ENCODE measurements at regions not wholly inside any gene's neighbourhood (a gene's known extent, or its start where the extent isn't known, plus 50 kb on each side); places are given as distances from the start of the nearest gene placed in this dataset.
"Not testable (repeated sequence)": the region's sequence is repeated elsewhere in the genome, so short reads cannot be mapped to it uniquely, and the experiment has no call there.

- H3K27ac ChIP-seq; H3K9me3 ChIP-seq; DNase-seq; H3K4me3 ChIP-seq (replicated peaks in 1 of 3); H3K27me3 ChIP-seq; intact Hi-C loops (cut with DNase I); H3K36me3 ChIP-seq: not testable (repeated sequence)
- 87% methylated on average over 26 of the region's 43 CpGs; no CpG with 5 or more reads in 1 of the 2 donors for WGBS, 2 donors
- peaks cover 4 to 16% of the 10 kb centered on the region in 2 donors for H3K4me1 ChIP-seq
Measured at GRCh38 chr12:10453-10852, 56.1 kb upstream of the IQSEC3 start.

GRCh38 chr12:10879-11812 is 55.4 kb upstream of the IQSEC3 start:
- DNase-seq: peak in 1 of 2 donors; percentile 16
- H3K27me3 ChIP-seq; H3K27ac ChIP-seq; intact Hi-C loops (cut with DNase I); H3K36me3 ChIP-seq; H3K4me3 ChIP-seq (replicated peaks in 1 of 3); H3K9me3 ChIP-seq: not testable (repeated sequence)
- peaks cover 4 to 16% of the 10 kb centered on the region in 2 donors for H3K4me1 ChIP-seq
- 68% methylated on average over 27 of the region's 81 CpGs; no CpG with 5 or more reads in 1 of the 2 donors for WGBS, 2 donors

DNA sequence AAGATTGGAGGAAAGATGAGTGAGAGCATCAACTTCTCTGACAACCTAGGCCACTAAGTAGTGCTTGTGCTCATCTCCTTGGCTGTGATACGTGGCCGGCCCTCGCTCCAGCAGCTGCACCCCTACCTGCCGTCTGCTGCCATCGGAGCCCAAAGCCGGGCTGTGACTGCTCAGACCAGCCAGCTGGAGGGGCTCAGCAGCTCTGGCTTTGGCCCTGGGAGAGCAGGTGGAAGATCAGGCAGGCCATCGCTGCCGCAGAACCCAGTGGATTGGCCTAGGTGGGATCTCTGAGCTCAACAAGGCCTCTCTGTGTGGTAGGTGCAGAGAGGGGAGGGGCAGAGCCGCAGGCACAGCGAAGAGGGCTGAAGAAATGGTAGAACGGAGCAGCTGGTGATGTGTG is 54.3 kb upstream of the IQSEC3 start:
- DNase-seq; H3K36me3 ChIP-seq; H3K4me3 ChIP-seq (replicated peaks in 1 of 3); H3K9me3 ChIP-seq; intact Hi-C loops (cut with DNase I); H3K27ac ChIP-seq; H3K27me3 ChIP-seq: not testable (repeated sequence)
- WGBS, 2 donors: 91 to 93% methylated on average over 7 to 11 of the region's 11 CpGs
- peaks cover 4 to 16% of the 10 kb centered on the region in 2 donors for H3K4me1 ChIP-seq

GRCh38 chr12:12725-13640 is 53.6 kb upstream of the IQSEC3 start:
- H3K27ac ChIP-seq: peak overlapping the region in 1 of 3 donors; percentile 41
- H3K4me1 ChIP-seq: peaks cover 4 to 16% of the 10 kb centered on the region in 2 donors
- DNase-seq; H3K36me3 ChIP-seq; H3K4me3 ChIP-seq (replicated peaks in 1 of 3); H3K27me3 ChIP-seq; H3K9me3 ChIP-seq; intact Hi-C loops (cut with DNase I): not testable (repeated sequence)
- WGBS, 2 donors: 73 to 78% methylated on average over 13 to 16 of the region's 16 CpGs

DNA sequence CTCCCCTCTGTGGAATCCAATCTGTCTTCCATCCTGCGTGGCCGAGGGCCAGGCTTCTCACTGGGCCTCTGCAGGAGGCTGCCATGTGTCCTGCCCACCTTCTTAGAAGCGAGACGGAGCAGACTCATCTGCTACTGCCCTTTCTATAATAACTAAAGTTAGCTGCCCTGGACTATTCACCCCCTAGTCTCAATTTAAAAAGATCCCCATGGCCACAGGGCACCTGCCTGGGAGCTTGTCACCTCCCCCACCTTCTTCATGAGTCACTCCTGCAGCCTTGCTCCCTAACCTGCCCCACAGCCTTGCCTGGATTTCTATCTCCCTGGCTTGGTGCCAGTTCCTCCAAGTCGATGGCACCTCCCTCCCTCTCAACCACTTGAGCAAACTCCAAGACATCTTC is 52.7 kb upstream of the IQSEC3 start:
- WGBS, 2 donors: 48 to 55% methylated on average over 2 to 5 of the region's 5 CpGs
- Histone ChIP-seq H3K27ac (peak overlapping the region in 2 of 3 donors; percentile 41 to 55), H3K4me1 (peaks cover 4 to 16% of the 10 kb centered on the region in 2 donors)
- H3K4me3 ChIP-seq (replicated peaks in 1 of 3); intact Hi-C loops (cut with DNase I); H3K36me3 ChIP-seq; H3K27me3 ChIP-seq; H3K9me3 ChIP-seq: not testable (repeated sequence)
- peak; percentile 66 to 77 for DNase-seq

DNA sequence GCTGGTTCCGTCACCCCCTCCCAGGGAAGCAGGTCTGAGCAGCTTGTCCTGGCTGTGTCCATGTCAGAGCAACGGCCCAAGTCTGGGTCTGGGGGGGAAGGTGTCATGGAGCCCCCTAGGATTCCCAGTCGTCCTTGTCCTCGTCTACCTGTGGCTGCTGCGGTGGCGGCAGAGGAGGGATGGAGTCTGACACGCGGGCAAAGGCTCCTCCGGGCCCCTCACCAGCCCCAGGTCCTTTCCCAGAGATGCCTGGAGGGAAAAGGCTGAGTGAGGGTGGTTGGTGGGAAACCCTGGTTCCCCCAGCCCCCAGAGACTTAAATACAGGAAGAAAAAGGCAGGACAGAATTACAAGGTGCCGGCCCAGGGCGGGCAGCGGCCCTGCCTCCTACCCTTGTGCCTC is 51.9 kb upstream of the IQSEC3 start:
- intact Hi-C loops (cut with DNase I); H3K27me3 ChIP-seq; H3K36me3 ChIP-seq; H3K4me3 ChIP-seq (replicated peaks in 1 of 3); H3K27ac ChIP-seq; H3K9me3 ChIP-seq; DNase-seq: not testable (repeated sequence)
- 67 to 76% methylated on average over 4 to 8 of the region's 12 CpGs for WGBS, 2 donors
- H3K4me1 ChIP-seq: peaks cover 4 to 16% of the 10 kb centered on the region in 2 donors

- H3K27me3 ChIP-seq; DNase-seq; H3K36me3 ChIP-seq; intact Hi-C loops (cut with DNase I); H3K27ac ChIP-seq; H3K4me3 ChIP-seq (replicated peaks in 1 of 3); H3K9me3 ChIP-seq: not testable (repeated sequence)
- peaks cover 4 to 16% of the 10 kb centered on the region in 2 donors for H3K4me1 ChIP-seq
- no CpG with 5 or more reads among the region's 9 CpGs for WGBS, 2 donors
Measured at GRCh38 chr12:15381-15780, 51.2 kb upstream of the IQSEC3 start.

- H3K9me3 ChIP-seq; H3K27me3 ChIP-seq; H3K4me3 ChIP-seq (replicated peaks in 1 of 3); H3K27ac ChIP-seq; DNase-seq; H3K36me3 ChIP-seq; intact Hi-C loops (cut with DNase I): not testable (repeated sequence)
- 93% methylated on average over 3 of the region's 9 CpGs; no CpG with 5 or more reads in 1 of the 2 donors for WGBS, 2 donors
- peaks cover 4 to 16% of the 10 kb centered on the region in 2 donors for H3K4me1 ChIP-seq
Measured at GRCh38 chr12:16019-16418, 50.5 kb upstream of the IQSEC3 start.

DNA sequence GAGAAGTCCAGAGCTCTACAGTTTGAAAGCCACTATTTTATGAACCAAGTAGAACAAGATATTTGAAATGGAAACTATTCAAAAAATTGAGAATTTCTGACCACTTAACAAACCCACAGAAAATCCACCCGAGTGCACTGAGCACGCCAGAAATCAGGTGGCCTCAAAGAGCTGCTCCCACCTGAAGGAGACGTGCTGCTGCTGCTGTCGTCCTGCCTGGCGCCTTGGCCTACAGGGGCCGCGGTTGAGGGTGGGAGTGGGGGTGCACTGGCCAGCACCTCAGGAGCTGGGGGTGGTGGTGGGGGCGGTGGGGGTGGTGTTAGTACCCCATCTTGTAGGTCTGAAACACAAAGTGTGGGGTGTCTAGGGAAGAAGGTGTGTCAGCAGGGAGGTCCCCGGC is 50.0 kb upstream of the IQSEC3 start:
- peaks cover 4 to 16% of the 10 kb centered on the region in 2 donors for H3K4me1 ChIP-seq
- 88 to 94% methylated on average over 4 to 7 of the region's 9 CpGs for WGBS, 2 donors
- H3K27ac ChIP-seq; H3K27me3 ChIP-seq; H3K4me3 ChIP-seq (replicated peaks in 1 of 3); DNase-seq; H3K9me3 ChIP-seq; H3K36me3 ChIP-seq; intact Hi-C loops (cut with DNase I): not testable (repeated sequence)
